ENCODE measurements at regions not wholly inside any gene's neighbourhood (a gene's known extent, or its start where the extent isn't known, plus 50 kb on each side); places are given as distances from the start of the nearest gene placed in this dataset.
"Not testable (repeated sequence)": the region's sequence is repeated elsewhere in the genome, so short reads cannot be mapped to it uniquely, and the experiment has no call there.

GRCh38 chr6:86122086-86122485 lies 479.4 kb upstream of the SYNCRIP start:
- Histone ChIP-seq H3K36me3 (no peaks in the 10 kb centered on the region), H3K4me3 (no peak overlapping the region), H3K27me3 (no peaks in the 10 kb centered on the region), H3K4me1 (no peaks in the 10 kb centered on the region), H3K9ac (ENCODE audit: low read depth in 2 of 2, low read length in 2 of 2) (no peak overlapping the region), H3K9me3 (no peaks in the 10 kb centered on the region), H3K27ac (no peak overlapping the region)
- TF ChIP-seq, protein P1, sequence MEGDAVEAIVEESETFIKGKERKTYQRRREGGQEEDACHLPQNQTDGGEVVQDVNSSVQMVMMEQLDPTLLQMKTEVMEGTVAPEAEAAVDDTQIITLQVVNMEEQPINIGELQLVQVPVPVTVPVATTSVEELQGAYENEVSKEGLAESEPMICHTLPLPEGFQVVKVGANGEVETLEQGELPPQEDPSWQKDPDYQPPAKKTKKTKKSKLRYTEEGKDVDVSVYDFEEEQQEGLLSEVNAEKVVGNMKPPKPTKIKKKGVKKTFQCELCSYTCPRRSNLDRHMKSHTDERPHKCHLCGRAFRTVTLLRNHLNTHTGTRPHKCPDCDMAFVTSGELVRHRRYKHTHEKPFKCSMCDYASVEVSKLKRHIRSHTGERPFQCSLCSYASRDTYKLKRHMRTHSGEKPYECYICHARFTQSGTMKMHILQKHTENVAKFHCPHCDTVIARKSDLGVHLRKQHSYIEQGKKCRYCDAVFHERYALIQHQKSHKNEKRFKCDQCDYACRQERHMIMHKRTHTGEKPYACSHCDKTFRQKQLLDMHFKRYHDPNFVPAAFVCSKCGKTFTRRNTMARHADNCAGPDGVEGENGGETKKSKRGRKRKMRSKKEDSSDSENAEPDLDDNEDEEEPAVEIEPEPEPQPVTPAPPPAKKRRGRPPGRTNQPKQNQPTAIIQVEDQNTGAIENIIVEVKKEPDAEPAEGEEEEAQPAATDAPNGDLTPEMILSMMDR (IDR thresholded peaks at IDR 0.05) = no peak
- no peak for DNase-seq
- intact Hi-C loops (cut with DNase I) = no loop called here

DNA sequence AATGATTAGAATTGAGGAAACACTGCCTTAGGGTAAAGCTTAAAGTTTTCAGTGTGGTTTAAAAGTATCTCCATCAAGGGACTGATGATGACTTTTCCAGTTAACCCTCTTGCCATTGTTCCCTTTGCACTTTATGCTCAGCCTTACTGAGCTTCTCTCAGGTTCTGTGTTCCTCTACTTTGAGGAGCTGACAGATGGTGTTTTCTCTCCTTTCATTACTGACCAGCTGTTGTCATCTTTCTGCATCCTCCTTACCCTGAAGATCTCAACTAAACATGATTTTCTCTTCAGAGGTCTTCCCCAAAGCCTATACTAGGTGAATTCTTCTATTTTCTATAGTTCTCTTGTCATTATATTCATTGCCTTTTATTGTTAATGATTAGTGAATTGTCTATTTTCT lies 475.6 kb upstream of the SYNCRIP start:
- TF ChIP-seq, protein P1 (IDR thresholded peaks at IDR 0.05) = no peak
- no peaks in the 10 kb centered on the region for H3K4me1 ChIP-seq
- no peaks in the 10 kb centered on the region for H3K36me3 ChIP-seq
- DNase-seq = no peak
- no peaks in the 10 kb centered on the region for H3K9me3 ChIP-seq
- H3K9ac ChIP-seq (ENCODE audit: low read depth in 2 of 2, low read length in 2 of 2) = no peak overlapping the region
- no peak overlapping the region for H3K27ac ChIP-seq
- no peaks in the 10 kb centered on the region for H3K27me3 ChIP-seq
- intact Hi-C loops (cut with DNase I) = no loop called here
- no peak overlapping the region for H3K4me3 ChIP-seq

GRCh38 chr6:86107985-86108384 lies 465.3 kb upstream of the SYNCRIP start:
- H3K36me3 ChIP-seq = no peaks in the 10 kb centered on the region
- no peak overlapping the region for H3K27ac ChIP-seq
- H3K9ac ChIP-seq (ENCODE audit: low read depth in 2 of 2, low read length in 2 of 2) = no peak overlapping the region
- no peaks in the 10 kb centered on the region for H3K4me1 ChIP-seq
- intact Hi-C loops (cut with DNase I) = no loop called here
- no peak for DNase-seq
- H3K27me3 ChIP-seq = no peaks in the 10 kb centered on the region
- H3K4me3 ChIP-seq = no peak overlapping the region
- TF ChIP-seq, protein P1 (IDR thresholded peaks at IDR 0.05) = no peak
- H3K9me3 ChIP-seq = no peaks in the 10 kb centered on the region

DNA sequence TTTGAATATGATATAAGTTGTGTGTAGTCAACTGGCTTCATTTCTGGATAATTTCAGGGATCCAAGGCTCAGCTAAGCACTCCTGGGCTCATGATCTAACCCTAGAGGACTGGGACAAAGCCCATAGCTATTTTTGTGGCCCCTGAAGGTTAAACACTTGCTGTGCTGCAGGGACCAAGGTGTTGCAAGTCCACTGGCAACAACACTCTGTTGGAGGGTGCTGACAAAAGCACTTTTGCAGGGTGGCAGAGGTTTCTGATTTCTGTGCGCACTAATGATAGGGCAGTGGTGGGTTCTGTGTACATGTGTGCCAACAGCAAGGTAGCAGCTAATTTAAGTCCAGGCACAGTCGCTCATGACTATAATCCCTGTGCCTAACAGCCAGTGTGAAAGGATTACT lies 445.3 kb upstream of the SYNCRIP start:
- H3K27me3 ChIP-seq = no peaks in the 10 kb centered on the region
- no peak overlapping the region for H3K9ac ChIP-seq (ENCODE audit: low read depth in 2 of 2, low read length in 2 of 2)
- DNase-seq = no peak
- H3K9me3 ChIP-seq = no peaks in the 10 kb centered on the region
- no peaks in the 10 kb centered on the region for H3K4me1 ChIP-seq
- no peak overlapping the region for H3K4me3 ChIP-seq
- TF ChIP-seq, protein P1 (IDR thresholded peaks at IDR 0.05) = no peak
- no peaks in the 10 kb centered on the region for H3K36me3 ChIP-seq
- intact Hi-C loops (cut with DNase I) = no loop called here
- H3K27ac ChIP-seq = no peak overlapping the region

DNA sequence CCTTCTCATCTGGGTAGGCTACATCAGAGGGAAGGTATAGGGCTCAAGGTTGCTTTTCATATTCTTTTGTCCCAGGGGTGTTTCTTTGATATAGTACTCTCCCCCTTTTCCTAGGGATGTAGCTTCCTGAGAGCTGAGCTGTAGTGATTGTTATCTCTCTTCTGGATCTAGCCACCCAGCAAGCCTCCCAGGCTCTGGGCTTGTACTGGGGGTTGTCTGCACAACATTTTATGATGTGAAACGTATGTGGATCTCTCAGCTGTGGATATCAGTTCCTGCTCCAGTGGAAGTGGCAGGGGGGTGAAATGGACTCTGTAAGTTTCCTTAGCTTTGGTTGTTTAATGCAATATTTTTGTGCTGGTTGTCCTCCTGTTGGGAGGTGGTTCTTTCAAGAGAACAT lies 437.3 kb upstream of the SYNCRIP start:
- no peak overlapping the region for H3K4me3 ChIP-seq
- H3K9ac ChIP-seq (ENCODE audit: low read depth in 2 of 2, low read length in 2 of 2) = no peak overlapping the region
- no peak for DNase-seq
- H3K27ac ChIP-seq = no peak overlapping the region
- intact Hi-C loops (cut with DNase I) = no loop called here
- TF ChIP-seq, protein P1 (IDR thresholded peaks at IDR 0.05) = no peak
- H3K4me1 ChIP-seq = no peaks in the 10 kb centered on the region
- no peaks in the 10 kb centered on the region for H3K9me3 ChIP-seq
- no peaks in the 10 kb centered on the region for H3K36me3 ChIP-seq
- no peaks in the 10 kb centered on the region for H3K27me3 ChIP-seq

GRCh38 chr6:86070151-86070550 lies 427.5 kb upstream of the SYNCRIP start:
- Histone ChIP-seq H3K9ac (ENCODE audit: low read depth in 2 of 2, low read length in 2 of 2) (no peak overlapping the region), H3K27me3 (no peaks in the 10 kb centered on the region), H3K36me3 (no peaks in the 10 kb centered on the region), H3K27ac (no peak overlapping the region), H3K9me3 (no peaks in the 10 kb centered on the region), H3K4me3 (no peak overlapping the region), H3K4me1 (no peaks in the 10 kb centered on the region)
- intact Hi-C loops (cut with DNase I) = no loop called here
- no peak for DNase-seq
- TF ChIP-seq, protein P1 (IDR thresholded peaks at IDR 0.05) = no peak

GRCh38 chr6:86065002-86065401 lies 422.3 kb upstream of the SYNCRIP start:
- H3K9ac ChIP-seq (ENCODE audit: low read depth in 2 of 2, low read length in 2 of 2); H3K4me3 ChIP-seq; H3K27ac ChIP-seq; DNase-seq; H3K4me1 ChIP-seq; H3K9me3 ChIP-seq; H3K27me3 ChIP-seq; intact Hi-C loops (cut with DNase I); H3K36me3 ChIP-seq: not testable (repeated sequence)

DNA sequence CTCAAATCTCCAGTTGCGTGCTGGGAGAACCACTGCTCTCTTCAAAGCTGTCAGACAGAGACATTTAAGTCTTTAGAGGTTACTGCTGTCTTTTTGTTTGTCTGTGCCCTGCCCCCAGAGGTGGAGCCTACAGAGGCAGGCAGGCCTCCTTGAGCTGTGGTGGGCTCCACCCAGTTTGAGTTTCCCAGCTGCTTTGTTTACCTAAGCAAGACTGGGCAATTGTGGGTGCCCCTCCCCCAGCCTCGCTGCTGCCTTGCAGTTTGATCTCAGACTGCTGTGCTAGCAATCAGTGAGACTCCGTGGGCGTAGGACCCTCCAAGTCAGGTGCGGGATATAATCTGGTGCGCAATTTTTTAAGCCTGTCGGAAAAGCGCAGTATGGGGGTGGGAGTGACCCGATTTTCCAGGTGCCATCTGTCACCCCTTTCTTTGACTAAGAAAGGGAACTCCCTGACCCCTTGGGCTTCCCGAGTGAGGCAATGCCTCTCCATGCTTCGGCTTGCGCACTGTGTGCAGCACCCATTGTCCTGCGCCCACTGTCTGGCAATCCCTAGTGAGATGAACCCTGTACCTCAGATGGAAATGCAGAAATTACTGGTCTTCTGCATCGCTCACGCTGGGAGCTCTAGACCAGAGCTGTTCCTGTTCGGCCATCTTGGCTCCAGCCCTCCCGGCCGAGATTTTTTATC lies 414.8 kb upstream of the SYNCRIP start:
- H3K4me1 ChIP-seq; H3K9me3 ChIP-seq; DNase-seq; intact Hi-C loops (cut with DNase I); H3K27me3 ChIP-seq; H3K9ac ChIP-seq (ENCODE audit: low read depth in 2 of 2, low read length in 2 of 2); H3K27ac ChIP-seq; H3K36me3 ChIP-seq; H3K4me3 ChIP-seq: not testable (repeated sequence)

Data from colonic mucosa (tissue), 4 donors.